CD4-positive, CD25-positive, alpha-beta regulatory T cell (primary cell): ENCODE measurements at regions not wholly inside any gene's neighbourhood (a gene's known extent, or its start where the extent isn't known, plus 50 kb on each side); places are given as distances from the start of the nearest gene placed in this dataset.

Experiments
- ATAC-seq, 2 donors: fragments of 150-1000 bp; cut with Tn5 transposase; one replicate each; pipeline ENCODE4 v1.10.0; 2021; ENCODE audit warnings: low read depth in 2 of 2, moderate number of reproducible peaks in 2 of 2, moderate library complexity in 1 of 2
- DNase-seq, 3 donors: peaks; one replicate each; pipeline versions ENCODE4 v3.0.0 to v3.0.0-alpha.2; 2012 to 2022; ENCODE audit warnings: mixed read lengths in 1 of 3
- H3K27ac ChIP-seq: one replicate; pipeline ENCODE4 v1.7.0; 2013; ENCODE audit warnings: mild to moderate bottlenecking, low read length; ENCODE audit not compliant: insufficient read depth, poor library complexity, severe bottlenecking
- H3K27me3 ChIP-seq: one replicate; pipeline ENCODE4 v1.7.0; 2013; ENCODE audit warnings: low read length; ENCODE audit not compliant: control insufficient read depth, insufficient read depth
- H3K36me3 ChIP-seq: one replicate; pipeline ENCODE4 v1.7.0; 2013; ENCODE audit warnings: mild to moderate bottlenecking, low read length, moderate library complexity; ENCODE audit not compliant: control insufficient read depth, insufficient read depth
- H3K4me1 ChIP-seq: 2 replicates; pipeline ENCODE4 v1.7.0; 2013; ENCODE audit warnings: mild to moderate bottlenecking, low read length; ENCODE audit not compliant: insufficient read depth, control insufficient read depth, poor library complexity, severe bottlenecking
- H3K4me3 ChIP-seq: one replicate; pipeline ENCODE4 v1.7.0; 2013; ENCODE audit warnings: low read depth, mild to moderate bottlenecking, low read length, moderate library complexity
- H3K9me3 ChIP-seq, 2 experiments: 1 replicate in 1 of 2; 2 replicates in 1 of 2; pipeline ENCODE4 v1.7.0; 2013; ENCODE audit warnings: low read length in 2 of 2, mild to moderate bottlenecking in 1 of 2, moderate library complexity in 1 of 2; ENCODE audit not compliant: control insufficient read depth in 2 of 2
- H3K27ac Mint-ChIP-seq, 3 donors: one replicate each; pipeline ENCODE4 v1.8.0; 2020 to 2022; ENCODE audit warnings: mild to moderate bottlenecking in 3 of 3, mixed read lengths in 3 of 3, moderate library complexity in 2 of 3
- H3K27me3 Mint-ChIP-seq: one replicate; pipeline ENCODE4 v1.8.0; 2022; ENCODE audit warnings: mild to moderate bottlenecking, mixed read lengths
- H3K36me3 Mint-ChIP-seq: one replicate; pipeline ENCODE4 v1.8.0; 2020; ENCODE audit warnings: mixed read lengths
- H3K4me1 Mint-ChIP-seq, 4 donors: one replicate each; pipeline ENCODE4 v1.8.0; 2020 to 2022; ENCODE audit warnings: mixed read lengths in 4 of 4, mild to moderate bottlenecking in 1 of 4
- H3K4me3 Mint-ChIP-seq, 4 donors: one replicate each; pipeline ENCODE4 v1.8.0; 2020 to 2022; ENCODE audit warnings: mild to moderate bottlenecking in 4 of 4, mixed read lengths in 4 of 4, moderate library complexity in 3 of 4
- H3K9me3 Mint-ChIP-seq, 7 donors: one replicate each; pipeline ENCODE4 v1.8.0; 2020 to 2022; ENCODE audit warnings: mixed read lengths in 7 of 7, mild to moderate bottlenecking in 3 of 7, moderate library complexity in 2 of 7

- Mint-ChIP-seq H3K27ac (no peak overlapping the region), H3K36me3 (peaks cover 15% of the 10 kb centered on the region), H3K4me3 (no peak overlapping the region), H3K27me3 (no peaks in the 10 kb centered on the region), H3K4me1 (no peaks in the 10 kb centered on the region), H3K9me3 (peaks cover 0 to 4% (median 0%) of the 10 kb centered on the region in 7 donors)
- ATAC-seq (no peak), DNase-seq (no peak)
- Histone ChIP-seq H3K27me3 (no peaks in the 10 kb centered on the region), H3K27ac (no peak overlapping the region), H3K9me3 (no peaks in the 10 kb centered on the region), H3K4me3 (no peak overlapping the region), H3K4me1 (no peaks in the 10 kb centered on the region), H3K36me3 (no peaks in the 10 kb centered on the region)
Measured at GRCh38 chr18:23333827-23334226, 119.3 kb upstream of the RIOK3 start.

GRCh38 chr18:23334569-23334968, 118.5 kb upstream of the RIOK3 start:
- H3K27ac Mint-ChIP-seq: no peak overlapping the region
- no peaks in the 10 kb centered on the region for H3K9me3 ChIP-seq
- H3K9me3 Mint-ChIP-seq: peaks cover 0 to 2% (median 0%) of the 10 kb centered on the region in 7 donors

GRCh38 chr18:23336101-23336500, 117.0 kb upstream of the RIOK3 start:
- Histone ChIP-seq H3K9me3 (no peaks in the 10 kb centered on the region), H3K4me1 (no peaks in the 10 kb centered on the region), H3K4me3 (no peak overlapping the region), H3K36me3 (no peaks in the 10 kb centered on the region), H3K27me3 (no peaks in the 10 kb centered on the region), H3K27ac (no peak overlapping the region)
- no peaks in the 10 kb centered on the region for H3K4me1 Mint-ChIP-seq
- H3K9me3 Mint-ChIP-seq: peaks cover 0 to 2% (median 0%) of the 10 kb centered on the region in 7 donors
- DNase-seq: no peak
- no peaks in the 10 kb centered on the region for H3K27me3 Mint-ChIP-seq
- H3K27ac Mint-ChIP-seq: no peak overlapping the region
- H3K4me3 Mint-ChIP-seq: no peak overlapping the region
- no peak for ATAC-seq
- H3K36me3 Mint-ChIP-seq: peaks cover 4% of the 10 kb centered on the region

More at GRCh38 chr18:23334569-23334968, 118.5 kb upstream of the RIOK3 start:
- Mint-ChIP-seq H3K4me3 (no peak overlapping the region), H3K27me3 (no peaks in the 10 kb centered on the region), H3K4me1 (no peaks in the 10 kb centered on the region), H3K36me3 (peaks cover 8% of the 10 kb centered on the region)
- H3K4me3 ChIP-seq: no peak overlapping the region
- ATAC-seq: no peak
- H3K36me3 ChIP-seq: no peaks in the 10 kb centered on the region
- no peaks in the 10 kb centered on the region for H3K27me3 ChIP-seq
- no peak for DNase-seq
- no peaks in the 10 kb centered on the region for H3K4me1 ChIP-seq
- H3K27ac ChIP-seq: no peak overlapping the region

- H3K4me1 ChIP-seq: no peaks in the 10 kb centered on the region
- Mint-ChIP-seq H3K27me3 (no peaks in the 10 kb centered on the region), H3K27ac (no peak overlapping the region), H3K36me3 (peaks cover 4% of the 10 kb centered on the region), H3K4me3 (no peak overlapping the region), H3K9me3 (peaks cover 0 to 2% (median 0%) of the 10 kb centered on the region in 7 donors), H3K4me1 (peaks cover 0 to 3% (median 0%) of the 10 kb centered on the region in 4 donors)
- no peak overlapping the region for H3K27ac ChIP-seq
- H3K36me3 ChIP-seq: no peaks in the 10 kb centered on the region
- H3K9me3 ChIP-seq: no peaks in the 10 kb centered on the region
- no peaks in the 10 kb centered on the region for H3K27me3 ChIP-seq
- no peak overlapping the region for H3K4me3 ChIP-seq
- DNase-seq: no peak
- no peak for ATAC-seq
Measured at GRCh38 chr18:23337599-23338444, 115.3 kb upstream of the RIOK3 start.

- H3K4me1 ChIP-seq: no peaks in the 10 kb centered on the region
- H3K27me3 ChIP-seq: no peaks in the 10 kb centered on the region
- no peaks in the 10 kb centered on the region for H3K9me3 ChIP-seq
- peaks cover 0 to 3% (median 0%) of the 10 kb centered on the region in 4 donors for H3K4me1 Mint-ChIP-seq
- no peaks in the 10 kb centered on the region for H3K36me3 ChIP-seq
- DNase-seq: no peak
- H3K27me3 Mint-ChIP-seq: no peaks in the 10 kb centered on the region
- no peak for ATAC-seq
- peaks cover 2% of the 10 kb centered on the region for H3K36me3 Mint-ChIP-seq
- H3K4me3 ChIP-seq: no peak overlapping the region
- no peak overlapping the region for H3K27ac ChIP-seq
- no peaks in the 10 kb centered on the region for H3K9me3 Mint-ChIP-seq
- peak overlapping the region in 2 of 3 donors; percentile 5 to 42 for H3K27ac Mint-ChIP-seq
- H3K4me3 Mint-ChIP-seq: no peak overlapping the region
Measured at GRCh38 chr18:23340661-23341060, 112.4 kb upstream of the RIOK3 start.

GRCh38 chr18:23341383-23341782, 111.7 kb upstream of the RIOK3 start:
- no peak overlapping the region for H3K27ac ChIP-seq
- DNase-seq (no peak), ATAC-seq (no peak)
- peaks cover 0 to 3% (median 0%) of the 10 kb centered on the region in 4 donors for H3K4me1 Mint-ChIP-seq
- no peaks in the 10 kb centered on the region for H3K27me3 Mint-ChIP-seq
- H3K36me3 Mint-ChIP-seq: no peaks in the 10 kb centered on the region
- H3K4me3 ChIP-seq: no peak overlapping the region
- peak overlapping the region in 1 of 3 donors; percentile 42 for H3K27ac Mint-ChIP-seq
- no peaks in the 10 kb centered on the region for H3K36me3 ChIP-seq
- H3K9me3 Mint-ChIP-seq: no peaks in the 10 kb centered on the region
- no peaks in the 10 kb centered on the region for H3K4me1 ChIP-seq
- H3K9me3 ChIP-seq: no peaks in the 10 kb centered on the region
- H3K27me3 ChIP-seq: no peaks in the 10 kb centered on the region
- no peak overlapping the region for H3K4me3 Mint-ChIP-seq

GRCh38 chr18:23341983-23342382, 111.1 kb upstream of the RIOK3 start:
- Mint-ChIP-seq H3K27me3 (no peaks in the 10 kb centered on the region), H3K36me3 (no peaks in the 10 kb centered on the region), H3K9me3 (no peaks in the 10 kb centered on the region), H3K4me1 (peaks cover 0 to 3% (median 0%) of the 10 kb centered on the region in 4 donors), H3K4me3 (no peak overlapping the region), H3K27ac (no peak overlapping the region)
- Histone ChIP-seq H3K36me3 (no peaks in the 10 kb centered on the region), H3K27ac (no peak overlapping the region), H3K4me3 (no peak overlapping the region), H3K9me3 (no peaks in the 10 kb centered on the region), H3K4me1 (no peaks in the 10 kb centered on the region), H3K27me3 (no peaks in the 10 kb centered on the region)
- no peak for DNase-seq
- ATAC-seq: no peak

GRCh38 chr18:23342506-23342905, 110.6 kb upstream of the RIOK3 start:
- no peaks in the 10 kb centered on the region for H3K9me3 Mint-ChIP-seq
- no peaks in the 10 kb centered on the region for H3K9me3 ChIP-seq
- H3K4me1 ChIP-seq: no peaks in the 10 kb centered on the region
- H3K4me1 Mint-ChIP-seq: peaks cover 0 to 3% (median 0%) of the 10 kb centered on the region in 4 donors
- no peaks in the 10 kb centered on the region for H3K36me3 ChIP-seq
- no peak overlapping the region for H3K27ac ChIP-seq
- no peaks in the 10 kb centered on the region for H3K27me3 ChIP-seq
- DNase-seq (no peak), ATAC-seq (no peak)
- H3K27ac Mint-ChIP-seq: no peak overlapping the region
- no peaks in the 10 kb centered on the region for H3K36me3 Mint-ChIP-seq
- H3K4me3 Mint-ChIP-seq: no peak overlapping the region
- no peak overlapping the region for H3K4me3 ChIP-seq
- no peaks in the 10 kb centered on the region for H3K27me3 Mint-ChIP-seq
